GF-D8 (cell line): ENCODE measurements at regions not wholly inside any gene's neighbourhood (a gene's known extent, or its start where the extent isn't known, plus 50 kb on each side); places are given as distances from the start of the nearest gene placed in this dataset.

Source experiments
- DNase-seq: peaks from one replicate; lab custom pipeline; 2025; lab: John Stamatoyannopoulos, UW

DNA sequence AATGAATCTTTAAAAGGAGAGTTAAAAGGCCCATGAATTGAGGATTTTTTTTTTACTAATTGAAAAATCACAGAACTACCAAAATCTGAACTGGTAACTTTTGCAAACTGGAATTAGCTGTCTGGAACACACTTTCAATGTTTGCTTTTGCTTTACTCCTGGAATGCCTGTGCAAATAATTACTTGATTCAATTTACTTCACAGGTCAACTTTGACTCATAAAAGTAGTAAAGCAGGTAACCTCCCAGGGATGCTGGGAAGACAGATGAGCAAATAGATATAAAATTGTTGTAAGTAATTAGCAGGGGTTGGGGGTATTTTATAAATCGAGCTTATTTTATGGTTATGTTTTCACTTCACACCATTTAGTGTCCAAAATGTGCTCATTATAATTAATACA, 398.3 kb upstream of the HNRNPA3 start:
- no peak for DNase-seq

GRCh38 chr2:176814740-176815367, 397.7 kb upstream of the HNRNPA3 start:
- no peak for DNase-seq

DNA sequence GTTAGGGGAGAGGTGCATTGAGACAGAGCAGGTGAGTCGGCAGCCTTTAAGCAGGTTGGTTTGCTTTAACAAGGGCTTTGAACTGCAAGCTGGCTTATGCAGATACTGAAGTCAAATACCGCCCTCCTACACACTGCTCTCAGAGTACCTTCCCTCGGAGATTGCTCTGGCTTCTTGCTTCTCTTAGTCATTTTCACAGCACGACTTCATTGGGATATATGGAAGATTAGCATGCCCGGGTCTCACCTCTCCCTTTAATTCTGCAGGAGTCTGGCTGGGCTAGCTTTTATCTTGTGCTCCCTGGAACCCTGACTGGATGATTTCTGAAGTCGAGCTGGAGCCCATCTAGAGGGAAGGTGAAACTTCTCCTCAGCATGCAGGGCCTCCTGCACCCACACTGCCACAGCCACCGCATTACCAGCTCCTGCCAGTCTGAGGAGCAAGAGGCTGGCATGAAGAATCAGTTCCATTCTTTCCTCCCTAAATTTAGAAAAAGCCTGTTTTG, 395.5 kb upstream of the HNRNPA3 start:
- no peak for DNase-seq

DNA sequence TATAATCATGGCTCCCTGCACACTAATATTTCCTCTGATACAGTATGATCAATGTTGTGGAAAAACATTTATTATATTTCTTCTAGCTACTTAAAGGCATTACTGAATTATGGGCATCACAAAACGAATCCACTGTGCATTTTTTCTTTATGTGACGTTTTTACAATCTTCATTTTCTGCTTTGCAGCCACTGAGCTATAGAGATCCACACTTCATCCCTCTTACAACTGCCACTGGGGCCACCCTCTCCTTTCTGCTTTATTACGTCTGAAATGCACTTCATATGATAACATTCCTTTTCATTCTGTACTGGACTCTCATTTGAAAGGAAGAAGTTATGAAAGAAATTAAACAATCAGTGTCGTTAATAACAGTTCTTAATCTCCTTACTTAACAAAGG, 394.5 kb upstream of the HNRNPA3 start:
- DNase-seq: no peak

DNA sequence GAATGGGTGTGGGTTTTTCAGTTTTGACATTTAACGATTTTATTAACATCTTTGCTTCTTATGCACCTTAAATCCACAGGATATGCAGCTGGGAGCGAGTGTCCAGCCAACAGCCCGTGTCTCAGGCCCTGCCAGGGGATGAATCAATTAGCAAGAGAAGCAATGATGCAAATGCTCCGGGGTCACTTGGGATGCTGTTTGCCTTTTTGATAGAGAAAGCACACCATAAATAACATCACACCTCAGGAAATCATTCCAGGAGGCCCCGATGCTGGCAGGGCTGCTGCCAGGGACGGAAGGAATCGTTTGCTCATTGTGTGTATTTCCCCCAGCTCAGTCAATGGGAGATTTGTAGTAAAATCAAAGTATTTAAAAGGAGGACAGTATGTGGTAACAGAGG, 394.0 kb upstream of the HNRNPA3 start:
- no peak for DNase-seq

GRCh38 chr2:176819306-176819705, 393.3 kb upstream of the HNRNPA3 start:
- DNase-seq: no peak

DNA sequence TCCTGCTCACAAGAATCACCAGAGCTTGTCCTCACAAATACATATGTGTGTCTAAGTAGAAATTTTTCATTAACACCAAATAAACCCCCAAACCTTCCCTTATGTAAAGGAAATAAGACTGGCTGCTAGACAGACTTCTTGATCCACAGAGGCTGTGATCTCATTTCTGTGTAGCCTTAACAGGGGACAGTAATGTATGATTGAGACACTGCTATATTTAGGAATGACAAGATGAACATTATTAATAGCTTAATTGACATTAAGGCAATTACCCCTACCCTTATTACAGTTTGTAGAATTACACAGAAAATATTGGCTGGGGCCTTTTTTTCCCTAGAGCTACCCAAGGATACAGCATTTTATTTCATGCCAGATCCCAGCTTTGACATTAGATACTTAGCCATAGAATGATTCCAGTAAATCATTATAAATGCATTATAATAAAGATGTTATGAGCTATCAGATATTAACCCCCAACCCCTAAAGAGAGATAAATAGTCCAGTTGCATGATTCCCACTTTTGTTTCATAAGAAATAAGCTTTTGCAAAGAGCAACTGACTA, 392.1 kb upstream of the HNRNPA3 start:
- DNase-seq: no peak

DNA sequence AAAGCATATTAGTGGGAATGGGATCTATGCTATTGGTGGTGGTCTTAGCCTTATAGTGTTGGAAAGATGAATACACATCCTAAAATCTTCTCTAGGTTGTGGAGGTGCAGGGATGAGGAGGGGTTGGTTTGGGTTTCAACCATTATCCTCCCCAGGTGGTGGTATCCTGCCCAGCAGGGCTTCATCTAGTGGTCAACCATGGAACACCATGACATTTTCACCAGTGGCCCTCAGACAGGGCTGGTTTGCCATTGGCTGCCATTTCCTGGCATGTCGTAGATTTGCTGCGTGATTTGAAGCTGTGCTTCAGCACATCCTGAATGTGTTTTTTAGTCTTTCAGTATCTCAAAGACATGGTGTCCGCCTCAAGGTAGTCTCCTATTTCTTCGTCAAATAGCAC, 391.2 kb upstream of the HNRNPA3 start:
- DNase-seq: no peak

DNA sequence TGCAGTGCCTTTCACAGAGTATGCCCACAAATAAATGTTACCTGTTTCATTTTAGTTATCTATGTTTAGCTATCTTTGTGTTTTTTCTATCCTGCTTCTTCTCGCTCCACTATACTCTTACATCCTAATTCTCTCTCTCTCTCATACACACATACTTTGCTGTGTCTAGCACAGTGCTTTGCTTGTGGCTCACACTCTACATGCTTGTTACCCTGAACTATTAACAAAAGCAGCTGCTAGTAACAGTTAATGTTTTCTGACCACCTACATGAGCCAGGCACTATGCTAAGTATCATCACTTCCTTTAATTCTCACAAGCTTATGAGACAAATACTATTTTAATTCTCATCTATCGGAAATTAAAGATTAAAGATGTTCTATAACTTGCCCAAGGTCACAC, 390.5 kb upstream of the HNRNPA3 start:
- no peak for DNase-seq

DNA sequence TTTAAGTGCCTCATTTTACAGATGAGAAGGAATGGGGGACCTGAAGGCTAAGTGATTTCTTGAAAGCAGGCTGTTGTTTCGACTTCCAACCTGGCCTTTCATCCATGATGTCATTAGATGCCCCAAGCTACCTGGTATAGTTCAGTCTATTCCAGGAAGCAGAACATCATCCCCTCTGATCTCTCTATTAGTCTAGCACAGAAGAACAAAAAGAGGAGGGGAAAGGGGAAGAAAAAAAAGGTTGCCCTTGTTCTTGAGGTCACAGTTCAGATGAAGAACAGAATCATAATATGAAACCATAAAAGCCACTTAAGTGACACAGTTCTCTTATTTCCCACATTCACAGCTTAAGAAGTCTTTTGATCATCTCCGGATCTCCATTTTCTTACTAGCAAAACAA, 386.2 kb upstream of the HNRNPA3 start:
- DNase-seq: no peak

- no peak for DNase-seq
These were observed 385.5 kb upstream of the HNRNPA3 start for GRCh38 chr2:176826984-176827668.

DNA sequence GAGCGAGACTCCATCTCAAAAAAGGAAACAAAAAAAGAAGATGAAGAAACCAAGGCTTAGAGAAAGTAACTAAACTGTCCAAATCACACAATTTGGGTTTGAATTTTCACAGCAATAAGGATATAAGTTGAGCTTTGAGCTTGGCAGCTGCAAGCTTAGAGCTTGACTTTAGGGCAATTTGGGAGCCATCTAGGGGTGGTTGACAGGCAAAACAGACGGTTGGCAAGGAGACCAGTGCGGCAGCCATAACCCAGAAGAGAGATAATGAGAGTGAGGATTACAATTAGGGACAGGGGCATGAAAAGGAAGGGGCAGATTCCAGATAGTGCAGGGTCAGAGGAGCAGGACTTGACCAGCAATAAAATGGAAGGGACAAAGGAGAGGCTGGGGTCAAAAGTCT, 382.2 kb upstream of the HNRNPA3 start:
- no peak for DNase-seq

DNA sequence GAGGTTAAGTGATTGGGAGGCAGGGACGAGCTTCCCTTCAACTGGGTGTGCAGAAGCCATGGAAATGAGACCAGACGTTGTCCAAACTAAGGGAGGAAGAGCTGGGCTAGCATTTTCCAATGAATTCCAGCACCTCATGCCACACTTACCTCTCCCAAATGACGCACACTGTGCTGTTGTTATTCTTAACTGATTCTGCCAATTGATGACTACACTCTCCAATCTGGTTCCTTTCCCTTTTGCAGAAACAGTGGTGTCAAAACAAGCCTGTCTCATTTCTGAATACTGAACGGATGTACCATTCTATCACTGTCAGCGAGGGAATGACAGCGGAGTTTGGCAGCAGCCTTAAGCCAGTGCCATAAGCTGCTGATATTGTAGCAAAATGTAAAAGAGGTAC, 380.5 kb upstream of the HNRNPA3 start:
- DNase-seq: no peak

GRCh38 chr2:176833671-176834070, 378.9 kb upstream of the HNRNPA3 start:
- DNase-seq: no peak

GRCh38 chr2:176834226-176834625, 378.4 kb upstream of the HNRNPA3 start:
- no peak for DNase-seq

DNA sequence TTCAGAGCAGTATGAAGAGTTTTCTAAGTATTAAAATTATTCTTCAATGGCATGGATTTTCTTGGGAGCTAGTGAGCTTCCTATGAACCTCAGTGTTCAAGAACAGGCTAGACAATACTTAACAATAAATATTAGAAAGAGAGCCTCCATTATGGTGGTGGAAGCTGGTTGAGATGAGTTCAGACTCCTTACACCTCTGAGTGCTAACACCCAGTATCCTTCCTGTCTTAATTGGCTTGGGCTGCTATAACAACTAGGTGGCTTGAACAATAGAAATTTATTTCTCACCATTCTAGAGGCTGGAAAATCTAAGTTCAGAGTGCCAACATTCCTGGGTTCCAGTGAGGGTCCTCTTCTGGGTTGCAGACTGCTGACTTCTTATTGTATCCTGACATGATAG, 369.4 kb upstream of the HNRNPA3 start:
- no peak for DNase-seq

GRCh38 chr2:176844461-176844860, 368.1 kb upstream of the HNRNPA3 start:
- DNase-seq: no peak

DNA sequence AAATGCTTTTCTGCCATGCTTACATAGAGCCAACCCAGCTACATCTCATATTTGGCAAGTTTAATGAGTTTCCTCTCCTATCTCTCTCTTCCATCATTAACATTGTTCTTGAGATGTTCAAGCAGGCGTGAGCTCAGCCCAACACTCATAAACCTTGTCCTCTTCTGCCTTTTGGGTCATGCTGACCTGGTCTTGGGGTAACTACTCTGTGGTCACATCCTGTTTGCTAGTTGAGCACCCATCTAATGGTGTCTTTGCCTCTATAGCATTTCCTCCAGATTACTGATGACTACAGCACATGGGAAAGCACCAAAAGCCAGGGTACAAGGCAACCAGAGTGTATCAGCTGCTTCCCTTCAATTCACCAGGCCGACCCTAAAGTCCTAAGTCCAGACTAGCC, 366.9 kb upstream of the HNRNPA3 start:
- DNase-seq: no peak

- no peak for DNase-seq
These were observed 365.0 kb upstream of the HNRNPA3 start for GRCh38 chr2:176847575-176847974.

DNA sequence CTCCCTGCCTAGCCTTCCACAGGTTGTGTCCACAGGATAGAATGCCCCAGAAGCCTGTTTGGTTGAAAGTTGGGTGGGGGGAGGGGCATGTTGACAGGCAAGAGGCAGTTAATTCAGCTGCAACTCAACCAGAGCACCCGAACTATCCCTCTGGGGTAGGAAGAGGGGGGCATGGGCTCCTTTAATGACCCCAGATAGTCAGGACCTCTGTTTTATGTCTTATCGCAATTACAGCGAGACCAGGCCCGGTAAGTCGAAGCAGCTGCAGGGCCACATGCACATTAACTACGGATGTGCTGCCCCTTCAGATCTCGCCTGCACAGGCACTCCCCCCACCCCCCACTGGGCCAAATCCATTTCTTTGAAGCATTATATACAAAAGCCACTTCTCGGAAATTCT, 363.8 kb upstream of the HNRNPA3 start:
- no peak for DNase-seq

- no peak for DNase-seq
These were observed 361.2 kb upstream of the HNRNPA3 start for GRCh38 chr2:176851200-176851888.

DNA sequence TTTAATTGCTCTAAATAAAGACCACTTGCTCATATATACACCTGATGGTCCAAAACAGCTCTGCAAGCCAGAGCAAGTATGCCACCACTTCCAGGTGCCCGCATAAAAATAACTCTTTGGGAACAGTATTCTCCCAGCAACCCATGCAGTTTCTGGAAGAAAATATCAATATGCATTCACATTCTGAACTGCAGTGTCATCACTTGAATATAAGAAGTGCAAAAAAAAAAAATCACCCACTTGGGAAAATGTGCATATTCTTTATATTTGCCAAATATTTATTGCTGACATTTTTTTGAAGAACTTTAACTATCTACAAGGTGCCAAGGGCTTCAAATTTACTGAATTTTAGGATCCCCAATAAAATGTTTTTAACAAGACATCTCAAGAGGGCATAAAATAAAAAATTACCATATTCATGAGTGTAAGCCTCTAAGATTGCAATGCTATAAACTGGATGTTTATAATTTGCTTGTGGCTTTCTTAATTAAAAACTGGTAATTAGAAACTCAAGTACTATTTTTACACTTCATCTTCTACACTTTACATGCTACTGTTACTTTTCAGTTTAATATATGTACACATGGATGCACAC, 360.6 kb upstream of the HNRNPA3 start:
- no peak for DNase-seq

GRCh38 chr2:176852667-176853066, 359.9 kb upstream of the HNRNPA3 start:
- no peak for DNase-seq
